H1 (cell line): ENCODE measurements at regions not wholly inside any gene's neighbourhood (a gene's known extent, or its start where the extent isn't known, plus 50 kb on each side); places are given as distances from the start of the nearest gene placed in this dataset.

Experiments used
- CTCF ChIA-PET: fragments of 300-600 bp; sonication (Branson Sonifier 250); formaldehyde crosslinking; loops from one replicate; lab custom pipeline; 2021; ENCODE audit not compliant: partially characterized antibody; lab: Charles Lee
- POLR2A ChIA-PET: fragments of 300-600 bp; sonication (Branson Sonifier 250); formaldehyde crosslinking; loops from one replicate; lab custom pipeline; 2021; ENCODE audit warnings: inconsistent platforms; ENCODE audit not compliant: partially characterized antibody; lab: Charles Lee
- DNase-seq, 2 experiments: peaks; one replicate each; pipeline versions ENCODE4 v3.0.0 to v3.0.0-alpha.2; 2010 to 2022; ENCODE audit warnings: low spot score in 2 of 2, low read depth in 1 of 2, mixed read lengths in 1 of 2
- FAIRE-seq: peaks from 2 replicates; lab custom pipeline; 2011; peaks lifted over from hg19 to GRCh38; lab: Jason Lieb, UNC
- H2AFZ ChIP-seq: 2 replicates; pipeline ENCODE4 v1.8.1; 2012; ENCODE audit warnings: low read length, inconsistent platforms
- H2AK5ac ChIP-seq: 2 replicates; pipeline ENCODE4 v1.6.1; 2013; ENCODE audit warnings: low read depth, low read length
- H2BK120ac ChIP-seq: replicated peaks from 2 replicates; pipeline ENCODE3; 2013; ENCODE audit warnings: low read depth, low read length, inconsistent platforms
- H2BK12ac ChIP-seq: 2 replicates; pipeline ENCODE4 v1.6.1; 2013; ENCODE audit warnings: low read depth, low read length
- H2BK15ac ChIP-seq: 2 replicates; pipeline ENCODE4 v1.6.1; 2013; ENCODE audit warnings: low read length
- H2BK20ac ChIP-seq: 2 replicates; pipeline ENCODE4 v1.6.1; 2013; ENCODE audit warnings: low read length
- H2BK5ac ChIP-seq: 2 replicates; pipeline ENCODE4 v1.6.1; 2013; ENCODE audit warnings: low read depth, low read length
- H3K14ac ChIP-seq: 2 replicates; pipeline ENCODE4 v1.6.1; 2013; ENCODE audit warnings: inconsistent platforms; ENCODE audit not compliant: insufficient read length
- H3K18ac ChIP-seq: 2 replicates; pipeline ENCODE4 v1.6.1; 2013; ENCODE audit warnings: low read length; ENCODE audit errors: extremely low read depth
- H3K23ac ChIP-seq: 2 replicates; pipeline ENCODE4 v1.6.1; 2013; ENCODE audit warnings: inconsistent platforms; ENCODE audit not compliant: insufficient read length
- H3K23me2 ChIP-seq: 2 replicates; pipeline ENCODE4 v1.6.1; 2013; ENCODE audit warnings: low read depth, low read length
- H3K27ac ChIP-seq: 2 replicates; pipeline ENCODE4 v1.6.1; 2011; ENCODE audit warnings: low read depth, low read length, inconsistent platforms
- H3K27me3 ChIP-seq, 4 experiments: replicated peaks in 1 of 4; 1 replicate in 1 of 4; 2 replicates in 3 of 4; pipeline versions ENCODE4 v1.6.1 to v1.8.1; 2011 to 2013; ENCODE audit warnings: low read length in 3 of 4, mild to moderate bottlenecking in 3 of 4, inconsistent platforms in 2 of 4, mixed read lengths in 2 of 4, moderate library complexity in 1 of 4; ENCODE audit not compliant: control insufficient read depth in 3 of 4, insufficient read depth in 3 of 4; ENCODE audit errors: extremely low read depth in 1 of 4
- H3K36me3 ChIP-seq, 4 experiments: 2 replicates each; pipeline versions ENCODE4 v1.6.1 to v1.8.1; 2011 to 2013; ENCODE audit warnings: mild to moderate bottlenecking in 4 of 4, low read length in 3 of 4, moderate library complexity in 2 of 4, control low read depth in 1 of 4, inconsistent platforms in 1 of 4; ENCODE audit not compliant: insufficient read depth in 4 of 4, control insufficient read depth in 2 of 4
- H3K4ac ChIP-seq: replicated peaks from 2 replicates; pipeline ENCODE3; 2013; ENCODE audit warnings: low read length, low read depth, mixed read lengths, inconsistent platforms; ENCODE audit not compliant: insufficient read length
- H3K4me1 ChIP-seq, 4 experiments: replicated peaks in 1 of 4; 1 replicate in 1 of 4; 2 replicates in 3 of 4; pipeline versions ENCODE4 v1.6.1 to v1.8.1; 2011 to 2013; ENCODE audit warnings: low read length in 3 of 4, inconsistent platforms in 2 of 4, mixed read lengths in 1 of 4; ENCODE audit not compliant: insufficient read depth in 4 of 4, control insufficient read depth in 3 of 4
- H3K4me2 ChIP-seq, 2 experiments: 2 replicates each; pipeline versions ENCODE4 v1.6.1 to v1.8.1; 2011 to 2013; ENCODE audit warnings: low read depth in 2 of 2, low read length in 2 of 2, control low read depth in 1 of 2, inconsistent platforms in 1 of 2, mild to moderate bottlenecking in 1 of 2; ENCODE audit not compliant: insufficient read depth in 1 of 2
- H3K4me3 ChIP-seq, 4 experiments: fragments of 200-600, 300-600 bp in 1 of 4; sonication (generic), shearing (Covaris generic), sonication (Bioruptor Twin) in 1 of 4; 2 replicates each; pipeline versions ENCODE4 v1.5.1 to v1.8.1; 2011 to 2016; ENCODE audit warnings: low read length in 4 of 4, low read depth in 3 of 4, control low read depth in 2 of 4, inconsistent platforms in 2 of 4, mild to moderate bottlenecking in 2 of 4, mixed read lengths in 1 of 4, moderate library complexity in 1 of 4; ENCODE audit not compliant: insufficient read depth in 2 of 4; ENCODE audit errors: extremely low read depth in 1 of 4
- H3K56ac ChIP-seq: replicated peaks from 2 replicates; pipeline ENCODE3; 2013; ENCODE audit warnings: low read depth, mild to moderate bottlenecking, mixed read lengths, low read length, inconsistent platforms; ENCODE audit not compliant: insufficient read length
- H3K79me1 ChIP-seq: 2 replicates; pipeline ENCODE4 v1.6.1; 2013; ENCODE audit warnings: low read depth, low read length, control low read depth
- H3K79me2 ChIP-seq, 2 experiments: 2 replicates each; pipeline versions ENCODE4 v1.6.1 to v1.8.1; 2012 to 2013; ENCODE audit warnings: low read length in 2 of 2, mild to moderate bottlenecking in 2 of 2, inconsistent platforms in 1 of 2; ENCODE audit not compliant: insufficient read depth in 2 of 2, control insufficient read depth in 1 of 2
- H3K9ac ChIP-seq, 4 experiments: replicated peaks in 1 of 4; 1 replicate in 1 of 4; 2 replicates in 3 of 4; pipeline versions ENCODE4 v1.6.1 to v1.8.1; 2011 to 2013; ENCODE audit warnings: low read depth in 3 of 4, low read length in 3 of 4, control low read depth in 2 of 4, mild to moderate bottlenecking in 2 of 4, moderate library complexity in 2 of 4, inconsistent platforms in 1 of 4; ENCODE audit errors: extremely low read depth in 1 of 4
- H3K9me3 ChIP-seq, 2 experiments: 2 replicates each; pipeline versions ENCODE4 v1.6.1 to v1.8.1; 2012 to 2013; ENCODE audit warnings: mild to moderate bottlenecking in 2 of 2, moderate library complexity in 2 of 2, control low read depth in 1 of 2, inconsistent platforms in 1 of 2, low read depth in 1 of 2, low read length in 1 of 2, mixed read lengths in 1 of 2; ENCODE audit not compliant: insufficient read depth in 2 of 2
- H4K20me1 ChIP-seq, 2 experiments: replicated peaks in 1 of 2; 2 replicates each; pipeline versions ENCODE3 to v1.8.1; 2011 to 2013; ENCODE audit warnings: inconsistent platforms in 2 of 2, low read length in 2 of 2, mild to moderate bottlenecking in 1 of 2; ENCODE audit not compliant: insufficient read depth in 2 of 2, control insufficient read depth in 1 of 2
- H4K5ac ChIP-seq: 2 replicates; pipeline ENCODE4 v1.6.1; 2013; ENCODE audit warnings: low read length, low read depth, mixed read lengths, inconsistent platforms; ENCODE audit not compliant: insufficient read length
- H4K8ac ChIP-seq: 2 replicates; pipeline ENCODE4 v1.8.0; 2013; ENCODE audit warnings: mild to moderate bottlenecking, moderate library complexity, low read length, inconsistent platforms; ENCODE audit not compliant: insufficient read depth; ENCODE audit errors: extremely low read depth
- H4K91ac ChIP-seq: replicated peaks from 2 replicates; pipeline ENCODE3; 2013; ENCODE audit warnings: low read length, mixed read lengths, inconsistent platforms; ENCODE audit not compliant: insufficient read length
- ATF2 ChIP-seq: IDR thresholded peaks from 2 replicates; pipeline ENCODE4 v1.6.1; 2012; ENCODE audit warnings: low read length, inconsistent platforms
- BACH1 ChIP-seq: IDR thresholded peaks from 2 replicates; pipeline ENCODE4 v1.6.1; 2012; ENCODE audit warnings: low read length, improper control_type of control experiment
- CHD2 ChIP-seq: IDR thresholded peaks from 2 replicates; pipeline ENCODE4 v1.6.1; 2012; ENCODE audit warnings: low read length, improper control_type of control experiment
- EGR1 ChIP-seq: IDR thresholded peaks from 2 replicates; pipeline ENCODE4 v1.6.1; 2011; ENCODE audit warnings: low read depth, low read length, borderline replicate concordance
- GABPA ChIP-seq: IDR thresholded peaks from 2 replicates; pipeline ENCODE4 v1.6.1; 2011; ENCODE audit warnings: mild to moderate bottlenecking, low read length, moderate library complexity, borderline replicate concordance; ENCODE audit not compliant: insufficient read depth
- HDAC2 ChIP-seq, 2 experiments: fragments of 300-600 bp in 1 of 2; sonication (generic) in 1 of 2; IDR thresholded peaks; 2 replicates each; pipeline ENCODE4 v1.6.1; 2011 to 2012; ENCODE audit warnings: low read depth in 2 of 2, low read length in 2 of 2, mild to moderate bottlenecking in 2 of 2, moderate library complexity in 2 of 2, borderline replicate concordance in 1 of 2, inconsistent platforms in 1 of 2
- MAX ChIP-seq: IDR thresholded peaks from 2 replicates; pipeline ENCODE4 v1.6.1; 2012; ENCODE audit warnings: inconsistent platforms
- PHF8 ChIP-seq: fragments of 200-600 bp; sonication (generic); conservative IDR thresholded peaks from 2 replicates; pipeline ENCODE4 v1.7.1; 2012; ENCODE audit warnings: low read depth, mild to moderate bottlenecking, inconsistent platforms, low read length, moderate library complexity
- POLR2A ChIP-seq, 2 experiments: IDR thresholded peaks; 1 replicate in 1 of 2; 2 replicates in 1 of 2; pipeline ENCODE4 v1.6.1; 2011; ENCODE audit warnings: low read depth in 2 of 2, low read length in 2 of 2, mild to moderate bottlenecking in 2 of 2; ENCODE audit errors: control extremely low read depth in 1 of 2
- RFX5 ChIP-seq: IDR thresholded peaks from 2 replicates; pipeline ENCODE4 v1.6.1; 2011; ENCODE audit warnings: low read depth, low read length, improper control_type of control experiment, borderline replicate concordance
- SIRT6 ChIP-seq: IDR thresholded peaks from one replicate; pipeline ENCODE4 v1.7.1; 2012; ENCODE audit warnings: low read length, inconsistent platforms
- TAF1 ChIP-seq: IDR thresholded peaks from 2 replicates; pipeline ENCODE4 v1.6.1; 2011; ENCODE audit warnings: mild to moderate bottlenecking, low read depth, low read length
- YY1 ChIP-seq: IDR thresholded peaks from 2 replicates; pipeline ENCODE4 v1.6.1; 2011; ENCODE audit warnings: low read depth, mild to moderate bottlenecking, low read length
- WGBS, 2 experiments: shearing (Covaris generic) in 1 of 2; methylation state at CpG; one replicate each; pipeline versions ENCODE4 v1.1.6 to v1.1.7; 2013 to 2015; ENCODE audit warnings: low lambda C conversion rate in 2 of 2, mixed read lengths in 2 of 2, inconsistent platforms in 1 of 2, low coverage in 1 of 2, missing lambda C conversion rate in 1 of 2; ENCODE audit not compliant: insufficient replicate concordance in 2 of 2, insufficient coverage in 1 of 2, insufficient read length in 1 of 2; ENCODE audit errors: extremely low coverage in 1 of 2, missing lambda C conversion rate in 1 of 2; 5-methylcytosine and 5-hydroxymethylcytosine counted together

- no peak overlapping the region for H2BK15ac ChIP-seq
- H3K27me3 ChIP-seq = no peaks in the 10 kb centered on the region; a peak in 1 of 7 replicates
- no peak overlapping the region for H4K91ac ChIP-seq
- no peaks in the 10 kb centered on the region; a peak in 1 of 4 replicates for H3K9me3 ChIP-seq
- 0 out of 2 replicates have a peak, but pooled peaks cover 1% of the 10 kb centered on the region for H3K23me2 ChIP-seq
- DNase-seq = no peak
- no peaks in the 10 kb centered on the region for H3K79me1 ChIP-seq
- no peak overlapping the region for H3K4me2 ChIP-seq
- no peak overlapping the region for H2BK12ac ChIP-seq
- 84% methylated on average over 2 of the region's 2 CpGs; no CpG with 5 or more reads in 1 of the 2 experiments for WGBS, 2 experiments
- no peak overlapping the region for H3K9ac ChIP-seq
- H2BK5ac ChIP-seq = no peak overlapping the region
- CTCF ChIA-PET = no interaction called here
- no peak overlapping the region for H4K8ac ChIP-seq
- no peak overlapping the region for H3K18ac ChIP-seq
- no peak overlapping the region for H3K23ac ChIP-seq
- no peaks in the 10 kb centered on the region for H3K4me1 ChIP-seq
- no peaks in the 10 kb centered on the region for H4K20me1 ChIP-seq
- no peak overlapping the region for H3K4ac ChIP-seq
- H3K36me3 ChIP-seq = no peaks in the 10 kb centered on the region
- no peak overlapping the region for H3K4me3 ChIP-seq
- H2BK120ac ChIP-seq = no peak overlapping the region
- H3K27ac ChIP-seq = no peak overlapping the region
- no peak overlapping the region for H4K5ac ChIP-seq
- POLR2A ChIA-PET = no interaction called here
- H2AFZ ChIP-seq = no peak overlapping the region
- no peak overlapping the region for H3K14ac ChIP-seq
- H2BK20ac ChIP-seq = no peak overlapping the region
- H3K79me2 ChIP-seq = no peaks in the 10 kb centered on the region
- H2AK5ac ChIP-seq = no peak overlapping the region
- no peak for FAIRE-seq
- no peak overlapping the region for H3K56ac ChIP-seq
- TF ChIP-seq RFX5 (no peak), HDAC2 (IDR thresholded peaks at IDR 0.05; ENCODE audit: borderline replicate concordance in 1 of 2, low read depth in 2 of 2, low read length in 2 of 2) (no peak), BACH1 (no peak), SIRT6 (no peak), CHD2 (no peak), ATF2 (no peak), POLR2A (IDR thresholded peaks at IDR 0.05; ENCODE audit: control extremely low read depth in 1 of 2, low read depth in 2 of 2, low read length in 2 of 2) (no peak), YY1 (no peak), TAF1 (no peak), PHF8 (no peak), EGR1 (no peak), GABPA (no peak), MAX (no peak)
Measured at GRCh38 chr9:104279535-104280177, 185.5 kb downstream of the SMC2 start.
